OCI-LY7 (cell line): ENCODE measurements at regions not wholly inside any gene's neighbourhood (a gene's known extent, or its start where the extent isn't known, plus 50 kb on each side); places are given as distances from the start of the nearest gene placed in this dataset.

ENCODE experiments used
- BruUV-seq: library from RNA; stranded (reverse); fragments of 400-500 nt; replicated peaks from 2 replicates; lab custom pipeline; 2021; lab: Mats Ljungman, UMichigan
- CTCF ChIA-PET: fragments of 300-600 bp; sonication (Branson Sonifier 250); formaldehyde crosslinking; loops from one replicate; lab custom pipeline; 2022; ENCODE audit warnings: antibody characterized with exemption; ENCODE audit not compliant: unreplicated experiment; lab: Charles Lee
- POLR2A ChIA-PET: fragments of 300-600 bp; sonication (Branson Sonifier 250); formaldehyde crosslinking; loops from one replicate; lab custom pipeline; 2022; ENCODE audit warnings: antibody characterized with exemption; lab: Charles Lee
- DNase-seq: peaks from one replicate; pipeline ENCODE4 v3.0.0-alpha.2; 2015; ENCODE audit warnings: low spot score
- H2AFZ ChIP-seq: fragments of 200-600 bp; sonication (generic), shearing (Covaris generic); 2 replicates; pipeline ENCODE4 v1.6.1; 2014; ENCODE audit warnings: mild to moderate bottlenecking, antibody characterized with exemption, low read length, moderate library complexity
- H3K27ac ChIP-seq: fragments of 200-600 bp; sonication (generic); 2 replicates; pipeline ENCODE4 v1.5.1; 2014; ENCODE audit warnings: mixed run types, low read depth, mild to moderate bottlenecking, moderate library complexity, low read length, inconsistent platforms; ENCODE audit not compliant: poor library complexity, severe bottlenecking
- H3K36me3 ChIP-seq: fragments of 200-600 bp; sonication (generic); 2 replicates; pipeline ENCODE4 v1.6.1; 2014; ENCODE audit warnings: mild to moderate bottlenecking, antibody characterized with exemption, low read length, moderate library complexity, mixed read lengths; ENCODE audit not compliant: insufficient read depth
- H3K4me1 ChIP-seq: fragments of 200-600 bp; sonication (generic); 2 replicates; pipeline ENCODE4 v1.5.1; 2014; ENCODE audit warnings: mild to moderate bottlenecking, low read length; ENCODE audit not compliant: insufficient read depth, poor library complexity, severe bottlenecking
- H3K4me2 ChIP-seq: fragments of 200-600 bp; sonication (generic); 2 replicates; pipeline ENCODE4 v1.6.1; 2014; ENCODE audit warnings: mild to moderate bottlenecking, low read length
- H3K4me3 ChIP-seq: fragments of 200-600 bp; sonication (generic); 2 replicates; pipeline ENCODE4 v1.5.1; 2014; ENCODE audit warnings: mild to moderate bottlenecking, low read depth, low read length; ENCODE audit not compliant: poor library complexity, severe bottlenecking
- H3K79me2 ChIP-seq: fragments of 200-600 bp; sonication (generic); 2 replicates; pipeline ENCODE4 v1.6.1; 2016; ENCODE audit warnings: low read depth, mild to moderate bottlenecking, low read length, moderate library complexity, mixed read lengths; ENCODE audit not compliant: insufficient read depth
- H3K9me2 ChIP-seq: fragments of 200-600 bp; sonication (generic); 2 replicates; pipeline ENCODE4 v1.6.1; 2016; ENCODE audit warnings: mild to moderate bottlenecking, low read length, mixed read lengths; ENCODE audit not compliant: insufficient read depth
- H3K9me3 ChIP-seq: fragments of 200-600 bp; sonication (generic); 2 replicates; pipeline ENCODE4 v1.6.1; 2014; ENCODE audit warnings: mild to moderate bottlenecking, mixed run types, low read length, mixed read lengths
- H4K20me1 ChIP-seq: fragments of 200-600 bp; sonication (generic); 2 replicates; pipeline ENCODE4 v1.6.1; 2014; ENCODE audit warnings: mild to moderate bottlenecking, antibody characterized with exemption, low read length, moderate library complexity, mixed read lengths; ENCODE audit not compliant: insufficient read depth
- CTCF ChIP-seq: fragments of 200-600 bp; sonication (generic); conservative IDR thresholded peaks from 2 replicates; pipeline ENCODE4 v1.5.1; 2014; ENCODE audit warnings: mild to moderate bottlenecking, antibody characterized with exemption, low read length, moderate library complexity, mixed read lengths
- EZH2phosphoT487 ChIP-seq: fragments of 200-600 bp; sonication (generic); IDR thresholded peaks from 2 replicates; pipeline ENCODE4 v1.6.1; 2018; ENCODE audit warnings: low read depth, borderline replicate concordance, mild to moderate bottlenecking, mixed run types, antibody characterized with exemption, low read length, moderate library complexity, mixed read lengths
- intact Hi-C: fragments of 100-400 bp; cut with micrococcal nuclease; formaldehyde crosslinking; loops from one replicate; pipeline ENCODE4 v1.10.0; 2022; ENCODE audit not compliant: unreplicated experiment

GRCh38 chr15:81981908-81982307 is 63.9 kb downstream of the MEX3B start:
- peaks cover 8% of the 10 kb centered on the region for H3K9me3 ChIP-seq
- ChIA-PET CTCF (no interaction called here), POLR2A (interaction anchor here (0.9 kb wide), 1 partner anchor 8 kb away, joined by 3 read pairs; no protein-coding TSS in a partner anchor)
- intact Hi-C loops: no loop called here
- H3K36me3 ChIP-seq: no peaks in the 10 kb centered on the region
- no peak for DNase-seq
- no peak overlapping the region for H2AFZ ChIP-seq
- no peaks in the 10 kb centered on the region for H3K4me1 ChIP-seq
- H3K4me2 ChIP-seq: no peak overlapping the region
- no peak overlapping the region for H3K27ac ChIP-seq
- no peaks in the 10 kb centered on the region for H4K20me1 ChIP-seq
- H3K4me3 ChIP-seq: no peak overlapping the region
- no TSS peak for BruUV-seq
- TF ChIP-seq CTCF (no peak), EZH2phosphoT487 (no peak)
- no peaks in the 10 kb centered on the region for H3K79me2 ChIP-seq
- no peaks in the 10 kb centered on the region for H3K9me2 ChIP-seq

- no peak for DNase-seq
- no peaks in the 10 kb centered on the region for H3K79me2 ChIP-seq
- H2AFZ ChIP-seq: no peak overlapping the region
- no peaks in the 10 kb centered on the region for H4K20me1 ChIP-seq
- H3K4me1 ChIP-seq: no peaks in the 10 kb centered on the region
- ChIA-PET CTCF (no interaction called here), POLR2A (no interaction called here)
- intact Hi-C loops: no loop called here
- TF ChIP-seq EZH2phosphoT487 (no peak), CTCF (no peak)
- BruUV-seq: no TSS peak
- H3K9me3 ChIP-seq: peaks cover 8% of the 10 kb centered on the region
- no peak overlapping the region for H3K4me2 ChIP-seq
- H3K27ac ChIP-seq: no peak overlapping the region
- no peaks in the 10 kb centered on the region for H3K9me2 ChIP-seq
- H3K36me3 ChIP-seq: no peaks in the 10 kb centered on the region
- H3K4me3 ChIP-seq: no peak overlapping the region
Measured at GRCh38 chr15:81977464-81977863, 68.4 kb downstream of the MEX3B start.

- no TSS peak for BruUV-seq
- Histone ChIP-seq H3K9me2 (no peaks in the 10 kb centered on the region), H3K9me3 (no peaks in the 10 kb centered on the region), H2AFZ (no peak overlapping the region), H3K27ac (no peak overlapping the region), H3K4me1 (no peaks in the 10 kb centered on the region), H3K4me2 (no peak overlapping the region), H3K4me3 (no peak overlapping the region), H4K20me1 (no peaks in the 10 kb centered on the region), H3K36me3 (no peaks in the 10 kb centered on the region), H3K79me2 (no peaks in the 10 kb centered on the region)
- DNase-seq: no peak
- TF ChIP-seq EZH2phosphoT487 (no peak), CTCF (no peak)
- POLR2A ChIA-PET: interaction anchor here (0.6 kb wide), 1 partner anchor 77 kb away, joined by 4 read pairs; no protein-coding TSS in a partner anchor
- CTCF ChIA-PET: no interaction called here
- intact Hi-C loops: no loop called here
Measured at GRCh38 chr15:81968691-81969090, 77.1 kb downstream of the MEX3B start.
